ENCODE measurements at regions not wholly inside any gene's neighbourhood (a gene's known extent, or its start where the extent isn't known, plus 50 kb on each side); places are given as distances from the start of the nearest gene placed in this dataset.
"Not testable (repeated sequence)": the region's sequence is repeated elsewhere in the genome, so short reads cannot be mapped to it uniquely, and the experiment has no call there.

- peak; percentile 68 for DNase-seq (ENCODE audit: low spot score)
Observed at GRCh38 chr2:105691947-105692390, 52.7 kb upstream of the NCK2 start.

DNA sequence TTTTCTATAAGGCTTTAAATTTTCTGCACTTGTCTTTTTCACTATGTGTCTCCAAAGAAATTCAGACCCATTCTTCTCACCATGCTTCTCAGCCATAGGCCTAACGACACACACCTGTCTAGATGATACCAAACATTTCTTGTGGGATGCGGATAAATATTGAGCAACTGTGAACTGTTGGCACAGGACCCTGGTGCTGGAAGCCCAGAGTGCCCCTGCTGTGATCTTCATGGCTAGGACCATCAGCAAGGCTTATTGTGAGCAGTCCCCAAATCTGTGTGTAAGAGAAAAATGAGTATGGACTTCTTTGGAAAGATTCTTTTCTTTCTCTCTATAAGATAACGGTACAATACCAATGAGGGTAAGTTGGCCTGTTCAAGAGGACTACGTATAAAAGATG, 54.1 kb upstream of the NCK2 start:
- no peak for DNase-seq (ENCODE audit: low spot score)

DNA sequence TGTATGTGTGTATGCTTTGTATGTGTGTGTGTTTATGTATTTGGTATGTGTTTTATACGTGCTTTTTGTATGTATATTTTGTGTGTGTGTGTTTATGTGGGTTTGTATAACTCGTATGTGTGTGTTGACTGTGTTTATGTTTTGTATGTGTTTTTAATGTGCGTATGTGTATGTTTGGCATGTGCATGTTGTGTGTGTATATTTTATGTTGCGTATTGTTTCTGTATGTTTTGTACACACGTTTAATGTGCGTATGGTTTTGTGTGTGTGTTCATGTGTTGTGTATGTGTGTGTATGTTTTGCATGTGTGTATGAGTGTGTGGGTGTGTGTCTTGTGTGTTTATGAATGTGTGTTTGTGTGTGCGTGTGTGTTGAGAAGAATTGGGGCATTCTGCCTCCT, 55.2 kb upstream of the NCK2 start:
- no peak for DNase-seq (ENCODE audit: low spot score)

DNA sequence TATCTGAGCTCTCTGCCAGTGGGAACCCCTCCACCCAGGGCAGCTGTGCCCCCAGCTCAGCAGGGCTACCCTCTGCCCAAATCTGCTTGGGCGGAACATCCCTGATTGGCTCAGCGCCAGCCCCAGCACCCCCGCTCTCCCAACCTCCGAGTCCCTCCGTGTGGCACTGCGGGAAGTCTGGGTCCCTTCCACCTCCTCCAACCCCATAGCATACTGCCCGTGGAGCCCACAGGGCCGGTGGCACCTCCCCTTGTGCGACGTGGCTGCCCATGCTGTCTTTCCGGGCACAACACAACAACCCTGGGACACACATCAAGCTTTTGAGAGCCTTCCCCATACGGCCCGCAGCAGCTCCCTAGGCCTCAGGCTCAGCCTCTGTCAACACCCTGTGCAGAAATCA, 55.8 kb upstream of the NCK2 start:
- no peak for DNase-seq (ENCODE audit: low spot score)

GRCh38 chr2:105686588-105686987, 58.1 kb upstream of the NCK2 start:
- DNase-seq (ENCODE audit: low spot score): no peak

DNA sequence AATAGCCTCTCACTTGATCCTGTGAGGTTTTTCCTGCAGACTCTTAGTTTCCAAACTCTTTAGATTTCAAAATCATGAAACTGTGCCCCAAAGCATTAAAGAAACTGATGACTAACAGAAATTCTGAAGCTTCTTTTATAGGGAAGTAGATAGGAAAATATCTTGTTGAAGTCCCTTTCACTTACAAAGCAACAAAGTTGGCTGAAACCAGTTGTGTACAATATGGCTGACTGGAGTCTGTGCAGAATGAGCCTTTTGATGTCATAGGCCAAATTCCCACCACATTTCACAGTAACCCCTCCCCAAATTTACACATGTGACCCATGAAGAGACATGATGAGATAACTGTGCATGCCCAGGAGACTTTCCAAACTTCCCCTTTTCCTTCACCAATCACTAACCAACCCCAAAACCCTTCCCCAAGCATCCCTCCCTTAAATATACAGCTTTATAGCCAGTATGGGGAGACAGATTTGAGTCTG, 61.7 kb upstream of the NCK2 start:
- DNase-seq (ENCODE audit: low spot score): no peak

GRCh38 chr2:105682401-105682800, 62.3 kb upstream of the NCK2 start:
- no peak for DNase-seq (ENCODE audit: low spot score)

DNA sequence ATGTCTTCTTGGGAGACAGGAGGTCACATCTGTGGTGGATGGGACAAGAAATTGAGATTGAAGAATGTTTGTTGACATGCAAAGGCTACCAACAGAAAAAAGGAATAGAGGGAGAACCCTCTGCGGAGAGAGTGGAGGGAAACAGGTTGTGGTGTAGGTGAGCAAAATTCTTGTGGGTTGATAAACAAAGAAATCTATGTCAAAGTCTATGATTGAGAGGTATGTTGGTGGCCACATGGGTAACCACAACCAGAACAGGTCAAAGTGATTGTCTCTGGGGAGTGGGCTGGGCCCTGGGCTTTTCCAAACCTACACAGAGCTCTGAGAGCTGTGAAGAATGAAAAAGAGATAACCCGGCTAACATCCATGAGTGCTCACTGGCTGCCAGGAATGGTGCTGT, 62.8 kb upstream of the NCK2 start:
- DNase-seq (ENCODE audit: low spot score): no peak

- no peak for DNase-seq (ENCODE audit: low spot score)
Observed at GRCh38 chr2:105680357-105680756, 64.4 kb upstream of the NCK2 start.

GRCh38 chr2:105678346-105678745, 66.4 kb upstream of the NCK2 start:
- no peak for DNase-seq (ENCODE audit: low spot score)

- no peak for DNase-seq (ENCODE audit: low spot score)
Observed at GRCh38 chr2:105677901-105678300, 66.8 kb upstream of the NCK2 start.

- no peak for DNase-seq (ENCODE audit: low spot score)
Observed at GRCh38 chr2:105675841-105676240, 68.9 kb upstream of the NCK2 start.

GRCh38 chr2:105674859-105675541, 69.7 kb upstream of the NCK2 start:
- no peak for DNase-seq (ENCODE audit: low spot score)

GRCh38 chr2:105674401-105674800, 70.3 kb upstream of the NCK2 start:
- no peak for DNase-seq (ENCODE audit: low spot score)

- DNase-seq (ENCODE audit: low spot score): peak; percentile 68
Observed at GRCh38 chr2:105671156-105671555, 73.6 kb upstream of the NCK2 start.

DNA sequence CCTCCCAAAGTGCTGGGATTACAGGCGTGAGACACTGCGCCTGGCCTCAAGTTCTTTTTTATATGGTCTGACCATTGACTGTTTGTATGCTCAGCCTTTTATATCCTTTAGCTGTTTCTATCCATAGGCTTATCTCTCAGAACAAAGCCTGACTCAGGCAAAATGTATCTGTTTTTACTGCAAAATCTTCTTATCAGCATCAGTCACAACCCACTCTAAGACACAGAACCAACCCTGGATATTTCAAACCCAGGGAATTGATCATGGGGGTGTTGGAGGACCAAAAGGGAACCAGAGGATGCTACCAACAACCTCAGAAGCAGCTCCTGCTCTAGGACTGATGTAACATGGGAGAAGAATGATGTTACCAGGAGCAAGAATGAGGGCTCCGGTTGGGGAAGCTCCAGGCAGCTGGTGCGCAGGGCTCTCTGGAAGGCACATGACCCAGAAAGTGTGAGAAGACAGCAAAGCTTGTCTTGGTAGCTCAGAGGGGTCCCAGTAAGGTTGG, 75.3 kb upstream of the NCK2 start:
- DNase-seq (ENCODE audit: low spot score): no peak

DNA sequence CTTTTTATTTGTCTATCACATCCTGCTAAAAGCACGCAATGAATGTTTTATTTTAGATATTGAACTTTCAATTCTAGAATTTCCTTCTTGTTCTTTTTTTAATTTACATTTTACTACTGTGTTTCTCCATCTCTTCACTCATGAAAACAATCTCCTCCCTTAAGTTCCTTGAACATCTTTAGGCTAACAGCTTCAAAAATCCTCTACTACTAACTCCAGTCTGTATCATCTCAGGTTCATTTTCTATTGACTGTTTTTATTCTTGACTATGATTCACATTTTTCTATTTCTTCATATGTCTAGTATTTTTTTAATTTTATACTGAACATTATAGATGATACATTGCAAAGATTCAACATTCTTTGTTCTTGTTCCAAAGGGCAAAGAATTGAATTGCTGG, 79.2 kb upstream of the NCK2 start:
- DNase-seq (ENCODE audit: low spot score): no peak

GRCh38 chr2:105660489-105660888, 84.2 kb upstream of the NCK2 start:
- peak; percentile 13 for DNase-seq (ENCODE audit: low spot score)

GRCh38 chr2:105655723-105656606, 88.7 kb upstream of the NCK2 start:
- DNase-seq (ENCODE audit: low spot score): not testable (repeated sequence)

- DNase-seq (ENCODE audit: low spot score): no peak
Observed at GRCh38 chr2:105655244-105655643, 89.5 kb upstream of the NCK2 start.

- no peak for DNase-seq (ENCODE audit: low spot score)
Observed at GRCh38 chr2:105654474-105655004, 90.2 kb upstream of the NCK2 start.

DNA sequence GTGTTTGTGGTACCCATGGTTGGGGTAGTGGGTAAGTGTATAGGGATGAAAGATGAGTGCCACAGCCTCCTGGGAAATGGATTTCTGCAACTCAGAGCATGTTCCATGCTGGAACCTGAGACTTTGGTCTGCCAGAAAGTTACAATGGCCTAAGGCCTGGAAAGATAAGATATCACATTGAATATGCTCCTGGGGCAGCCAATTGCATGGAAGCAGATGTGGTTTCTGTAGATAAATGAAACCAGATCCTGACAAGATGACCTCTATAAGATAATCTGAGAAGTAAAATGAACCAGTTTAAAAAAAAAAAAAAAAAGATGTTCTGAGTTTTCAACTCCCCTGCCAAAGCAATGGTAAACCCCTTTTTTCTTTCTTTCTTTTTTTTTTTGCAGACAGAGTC, 91.4 kb upstream of the NCK2 start:
- DNase-seq (ENCODE audit: low spot score): no peak
